ENCODE measurements at regions not wholly inside any gene's neighbourhood (a gene's known extent, or its start where the extent isn't known, plus 50 kb on each side); places are given as distances from the start of the nearest gene placed in this dataset.

GRCh38 chr15:49758456-49758855, 137.6 kb downstream of the DTWD1 start:
- TF ChIP-seq POLR2A (IDR thresholded peaks at IDR 0.05): no peak
- no peak for TF ChIP-seq CTCF (IDR thresholded peaks at IDR 0.05)

Data from Peyer's patch (tissue), 4 donors.